Astrocyte of the spinal cord (primary cell): ENCODE measurements at regions not wholly inside any gene's neighbourhood (a gene's known extent, or its start where the extent isn't known, plus 50 kb on each side); places are given as distances from the start of the nearest gene placed in this dataset.
"Not testable (repeated sequence)": the region's sequence is repeated elsewhere in the genome, so short reads cannot be mapped to it uniquely, and the experiment has no call there.

ENCODE experiments used
- DNase-seq: peaks from one replicate; pipeline ENCODE4 v3.0.0; 2011; ENCODE audit warnings: low read depth, low spot score
- H3K4me3 ChIP-seq: 2 replicates; pipeline ENCODE4 v1.5.1; 2011; ENCODE audit warnings: low read depth, mild to moderate bottlenecking, low read length, moderate library complexity
- in situ Hi-C: cut with HindIII; loops from 2 replicates; pipeline ENCODE4 v1.10.0; 2017; ENCODE audit warnings: low sequenced_read_pairs
- TF ChIP-seq, protein P1 (sequence below): IDR thresholded peaks from 2 replicates; pipeline ENCODE4 v1.5.1; 2012; ENCODE audit warnings: low read depth, mild to moderate bottlenecking, low read length, inconsistent platforms

DNA sequence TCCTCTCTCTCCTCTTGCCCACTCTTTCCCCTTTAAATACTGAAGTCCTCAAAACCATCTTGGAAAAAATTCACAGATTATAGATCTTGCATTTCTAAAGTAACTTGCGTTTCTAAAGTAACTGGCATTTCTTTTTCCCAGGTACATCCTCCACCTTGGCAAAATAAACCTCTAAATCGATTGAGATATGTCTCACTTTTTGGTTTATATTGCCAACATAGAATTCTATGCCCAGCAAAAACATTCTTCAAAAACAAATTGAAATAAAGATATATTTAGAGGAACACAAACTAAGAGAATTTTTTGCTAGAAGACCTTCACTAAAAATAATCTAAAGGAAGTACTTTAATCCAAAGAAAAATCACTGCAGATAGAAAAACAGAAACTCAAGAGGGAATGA is 122.5 kb upstream of the RBMS1 start:
- no peak overlapping the region for H3K4me3 ChIP-seq
- no peak for DNase-seq
- in situ Hi-C loops: no loop called here
- TF ChIP-seq, protein P1, sequence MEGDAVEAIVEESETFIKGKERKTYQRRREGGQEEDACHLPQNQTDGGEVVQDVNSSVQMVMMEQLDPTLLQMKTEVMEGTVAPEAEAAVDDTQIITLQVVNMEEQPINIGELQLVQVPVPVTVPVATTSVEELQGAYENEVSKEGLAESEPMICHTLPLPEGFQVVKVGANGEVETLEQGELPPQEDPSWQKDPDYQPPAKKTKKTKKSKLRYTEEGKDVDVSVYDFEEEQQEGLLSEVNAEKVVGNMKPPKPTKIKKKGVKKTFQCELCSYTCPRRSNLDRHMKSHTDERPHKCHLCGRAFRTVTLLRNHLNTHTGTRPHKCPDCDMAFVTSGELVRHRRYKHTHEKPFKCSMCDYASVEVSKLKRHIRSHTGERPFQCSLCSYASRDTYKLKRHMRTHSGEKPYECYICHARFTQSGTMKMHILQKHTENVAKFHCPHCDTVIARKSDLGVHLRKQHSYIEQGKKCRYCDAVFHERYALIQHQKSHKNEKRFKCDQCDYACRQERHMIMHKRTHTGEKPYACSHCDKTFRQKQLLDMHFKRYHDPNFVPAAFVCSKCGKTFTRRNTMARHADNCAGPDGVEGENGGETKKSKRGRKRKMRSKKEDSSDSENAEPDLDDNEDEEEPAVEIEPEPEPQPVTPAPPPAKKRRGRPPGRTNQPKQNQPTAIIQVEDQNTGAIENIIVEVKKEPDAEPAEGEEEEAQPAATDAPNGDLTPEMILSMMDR: no peak

DNA sequence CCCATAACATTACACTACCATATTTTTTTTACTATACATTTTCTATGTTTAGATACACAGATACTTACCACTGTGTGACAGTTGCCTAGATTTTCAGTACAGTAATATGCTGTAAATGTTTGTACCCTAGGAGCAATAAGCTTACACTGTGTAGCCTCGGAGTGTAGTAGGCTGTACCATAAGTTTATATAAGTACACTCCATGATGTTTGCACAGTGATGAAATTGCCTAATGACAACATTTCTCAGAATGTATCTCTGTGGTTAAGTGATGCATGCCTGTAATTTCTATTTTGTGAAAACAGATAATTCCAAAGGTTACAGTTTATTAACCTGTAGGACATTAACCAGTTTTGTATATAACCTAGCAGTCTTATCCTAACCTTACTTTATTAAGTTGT is 128.1 kb upstream of the RBMS1 start:
- DNase-seq: no peak
- no peak overlapping the region for H3K4me3 ChIP-seq
- in situ Hi-C loops: no loop called here
- TF ChIP-seq, protein P1: no peak

DNA sequence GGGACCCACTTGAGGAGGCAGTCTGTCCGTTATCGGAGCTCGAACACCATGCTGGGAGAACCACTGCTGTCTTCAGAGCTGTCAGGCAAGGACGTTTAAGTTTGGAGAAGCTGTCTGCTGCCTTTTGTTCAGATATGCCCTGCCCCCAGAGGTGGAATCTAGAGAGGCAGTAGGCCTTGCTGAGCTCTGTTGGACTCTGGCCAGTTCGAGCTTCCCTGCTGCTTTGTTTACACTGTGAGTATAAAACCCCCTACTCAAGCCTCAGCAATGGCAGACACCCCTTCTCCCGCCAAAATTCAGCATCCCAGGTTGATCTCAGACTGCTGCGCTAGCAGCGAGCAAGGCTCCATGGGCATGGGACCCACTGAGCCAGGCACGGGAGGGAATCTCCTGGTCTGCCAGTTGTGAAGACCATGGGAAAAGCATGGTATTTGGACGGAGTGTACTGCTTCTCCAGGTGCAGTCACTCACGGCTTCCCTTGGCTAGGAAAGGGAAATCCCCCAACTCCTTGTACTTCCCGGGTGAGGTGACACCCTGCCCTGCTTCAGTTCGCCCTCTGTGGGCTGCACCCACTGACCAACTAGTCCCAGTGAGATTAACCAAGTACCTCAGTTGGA is 134.5 kb upstream of the RBMS1 start:
- DNase-seq, H3K4me3 ChIP-seq, in situ Hi-C loops: not testable (repeated sequence)

DNA sequence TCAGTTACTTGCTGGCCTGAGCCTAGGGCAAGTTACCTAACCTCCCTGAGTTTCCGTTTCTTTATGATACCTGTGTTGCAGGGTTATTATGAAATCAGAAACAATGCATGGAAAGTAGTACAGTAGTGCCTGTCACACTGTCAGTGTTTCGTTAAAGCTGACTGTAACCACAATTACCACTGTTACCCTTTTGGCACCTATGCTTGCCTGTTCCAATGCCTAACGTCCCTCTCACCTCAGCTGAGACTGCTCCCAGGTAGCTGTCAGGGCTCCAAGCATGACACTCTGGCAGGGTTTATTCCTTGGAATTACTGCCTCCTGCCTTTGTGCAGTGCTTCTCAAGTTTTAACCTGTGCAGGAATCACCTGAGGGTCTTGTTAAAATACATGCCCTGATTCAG is 135.2 kb upstream of the RBMS1 start:
- in situ Hi-C loops: no loop called here
- H3K4me3 ChIP-seq: no peak overlapping the region
- no peak for DNase-seq
- TF ChIP-seq, protein P1: no peak

DNA sequence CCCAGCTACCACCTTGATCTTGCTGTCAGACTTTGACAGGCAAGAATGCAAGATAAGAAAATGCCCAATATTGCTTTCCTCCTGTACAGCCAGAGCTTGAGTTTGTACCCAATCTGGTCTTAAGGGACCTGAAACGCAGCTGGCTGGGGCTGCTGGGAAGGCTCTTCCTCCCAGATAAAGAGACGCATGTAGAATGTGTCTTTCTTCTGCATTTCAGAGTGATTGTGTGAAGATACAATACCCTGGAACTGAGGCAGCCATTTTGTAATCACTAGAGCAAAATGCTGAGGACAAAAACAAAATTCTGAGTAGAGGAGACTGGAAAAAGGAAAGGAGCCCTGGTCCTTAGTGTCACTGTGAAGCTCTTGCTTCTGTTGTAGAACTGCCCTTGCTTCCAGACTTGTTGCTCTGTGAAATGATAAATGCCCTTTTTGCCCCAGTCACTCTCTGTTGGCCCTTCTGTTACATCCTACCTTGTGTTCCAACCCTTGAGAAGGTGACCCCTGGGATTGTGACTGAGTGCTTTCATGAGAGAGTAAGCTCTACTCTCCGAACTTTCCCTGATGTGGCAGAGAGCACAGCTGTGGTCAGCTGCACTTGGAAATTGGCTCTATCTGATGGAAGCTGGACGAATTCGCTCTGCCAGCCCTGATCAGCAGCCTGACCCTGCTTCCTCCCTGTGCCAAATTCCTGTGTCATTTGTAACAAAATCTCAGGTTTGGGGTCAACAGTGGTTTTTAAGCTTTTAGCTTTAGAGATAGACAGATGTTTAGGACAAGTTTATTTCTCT is 137.4 kb upstream of the RBMS1 start:
- TF ChIP-seq, protein P1: no peak
- no peak overlapping the region for H3K4me3 ChIP-seq
- in situ Hi-C loops: no loop called here

DNA sequence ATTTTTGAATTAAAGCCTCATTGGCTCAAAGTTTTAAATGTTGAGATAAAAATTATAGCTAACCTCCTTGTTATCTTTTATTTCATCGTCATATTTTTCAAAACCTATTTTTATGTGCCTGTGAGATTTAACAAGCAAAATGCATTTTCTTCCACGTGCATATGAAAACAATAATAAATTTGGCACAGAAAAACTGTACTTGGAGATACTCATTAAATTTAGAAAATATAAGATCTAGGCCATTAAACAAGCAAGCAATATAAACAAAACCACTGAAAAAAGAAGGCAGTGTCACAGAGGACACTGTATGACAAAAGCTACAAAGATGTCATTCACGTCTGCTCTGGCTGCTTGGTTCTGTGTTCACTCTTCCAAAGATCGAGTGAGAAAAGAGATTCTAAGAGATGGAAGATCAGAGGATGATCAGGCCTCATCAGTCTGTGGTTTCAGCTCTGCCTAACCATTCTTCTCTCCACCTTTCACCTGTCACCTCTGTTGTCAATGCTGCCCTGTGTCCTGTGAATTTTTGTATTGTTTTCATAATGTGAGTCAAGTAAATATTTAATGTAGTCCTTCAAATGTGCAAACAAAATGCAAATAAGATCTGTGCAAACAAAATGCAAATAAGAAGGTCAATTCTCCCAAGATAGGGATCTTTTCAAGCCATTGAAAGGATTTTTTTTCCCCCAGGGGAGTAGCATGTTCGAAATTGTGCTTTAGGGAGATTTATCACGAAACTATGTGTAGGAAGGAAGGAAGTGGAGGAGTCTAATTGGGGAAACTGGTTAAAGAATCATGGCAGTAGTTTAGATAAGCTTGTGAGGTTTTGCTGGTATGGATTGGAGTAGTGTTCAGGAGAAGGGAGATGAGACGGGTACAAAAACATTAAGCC is 138.7 kb upstream of the RBMS1 start:
- H3K4me3 ChIP-seq: no peak overlapping the region
- in situ Hi-C loops: no loop called here
- TF ChIP-seq, protein P1: no peak
- DNase-seq: no peak

More for the DNA sequence above, 137.4 kb upstream of the RBMS1 start:
- DNase-seq: no peak
